Panc1 (cell line): ENCODE measurements at regions not wholly inside any gene's neighbourhood (a gene's known extent, or its start where the extent isn't known, plus 50 kb on each side); places are given as distances from the start of the nearest gene placed in this dataset.

ENCODE experiments used
- ATAC-seq: fragments of 200-7000 bp; cut with Tn5 transposase; 2 replicates; pipeline ENCODE4 v1.9.1; 2020; ENCODE audit warnings: mild to moderate bottlenecking, moderate library complexity
- BruUV-seq: library from RNA; stranded (reverse); fragments of 400-500 nt; replicated peaks from 2 replicates; lab custom pipeline; 2021; lab: Mats Ljungman, UMichigan
- CTCF ChIA-PET: fragments of 300-600 bp; sonication (Branson Sonifier 250); formaldehyde crosslinking; loops from one replicate; lab custom pipeline; 2022; ENCODE audit warnings: antibody characterized with exemption; lab: Charles Lee
- POLR2A ChIA-PET: fragments of 300-600 bp; sonication (Branson Sonifier 250); formaldehyde crosslinking; loops from one replicate; lab custom pipeline; 2022; ENCODE audit warnings: antibody characterized with exemption; lab: Charles Lee
- DNase-seq: peaks from one replicate; pipeline ENCODE4 v3.0.0-alpha.2; 2010; ENCODE audit warnings: low read depth, low spot score
- H3K27ac ChIP-seq: 2 replicates; pipeline ENCODE4 v1.5.1; 2011; ENCODE audit warnings: mild to moderate bottlenecking, low read length, inconsistent platforms
- H3K27me3 ChIP-seq: fragments of 200-500 bp; sonication (Bioruptor generic); 2 replicates; pipeline ENCODE4 v1.6.0; 2014; ENCODE audit warnings: low read length, inconsistent platforms; ENCODE audit not compliant: control insufficient read depth, insufficient read depth
- H3K36me3 ChIP-seq: fragments of 200-500 bp; sonication (Bioruptor generic); 2 replicates; pipeline ENCODE4 v1.5.1; 2014; ENCODE audit warnings: inconsistent platforms, mild to moderate bottlenecking, low read length, moderate library complexity; ENCODE audit not compliant: control insufficient read depth, insufficient read depth
- H3K4me1 ChIP-seq: 2 replicates; pipeline ENCODE4 v1.5.1; 2011; ENCODE audit warnings: inconsistent platforms, mild to moderate bottlenecking, low read length, moderate library complexity; ENCODE audit not compliant: control insufficient read depth, insufficient read depth
- H3K4me3 ChIP-seq, 2 experiments: 2 replicates each; pipeline ENCODE4 v1.5.1; 2011 to 2012; ENCODE audit warnings: low read depth in 2 of 2, low read length in 2 of 2, mild to moderate bottlenecking in 2 of 2, inconsistent platforms in 1 of 2, moderate library complexity in 1 of 2
- H3K9me3 ChIP-seq: fragments of 200-500 bp; sonication (Bioruptor generic); 2 replicates; pipeline ENCODE4 v1.5.1; 2014; ENCODE audit warnings: low read depth, mild to moderate bottlenecking, inconsistent platforms, low read length, moderate library complexity; ENCODE audit not compliant: control insufficient read depth, insufficient read depth
- CTCF ChIP-seq: fragments of 450-650 bp; IDR thresholded peaks from 2 replicates; pipeline ENCODE4 v1.5.1; 2017; ENCODE audit warnings: mild to moderate bottlenecking
- POLR2AphosphoS5 ChIP-seq: IDR thresholded peaks from 2 replicates; pipeline ENCODE4 v1.6.1; 2012; ENCODE audit warnings: mild to moderate bottlenecking, low read depth, low read length, moderate library complexity
- REST ChIP-seq, 2 experiments: IDR thresholded peaks; 2 replicates each; pipeline ENCODE4 v1.6.1; 2011 to 2012; ENCODE audit warnings: low read depth in 2 of 2, control low read depth in 1 of 2, low read length in 1 of 2, mild to moderate bottlenecking in 1 of 2, moderate library complexity in 1 of 2; ENCODE audit not compliant: insufficient read depth in 1 of 2
- SIN3A ChIP-seq: IDR thresholded peaks from 2 replicates; pipeline ENCODE4 v1.6.1; 2012; ENCODE audit warnings: low read depth, mild to moderate bottlenecking, low read length, moderate library complexity, borderline replicate concordance; ENCODE audit not compliant: insufficient read depth
- TCF7L2 ChIP-seq: IDR thresholded peaks from 2 replicates; pipeline ENCODE4 v1.6.1; 2011; ENCODE audit warnings: mild to moderate bottlenecking, low read depth, low read length, inconsistent platforms
- in situ Hi-C: cut with HindIII; loops from 2 replicates; pipeline ENCODE4 v1.10.0; 2016; ENCODE audit warnings: low sequenced_read_pairs, low pct_unique_long_range_greater_than_20kb
- intact Hi-C: fragments of 100-400 bp; cut with micrococcal nuclease; formaldehyde crosslinking; loops from one replicate; pipeline ENCODE4 v1.10.0; 2022; ENCODE audit not compliant: unreplicated experiment

- DNase-seq = no peak
- BruUV-seq = no TSS peak
- Histone ChIP-seq H3K9me3 (peaks cover 35% of the 10 kb centered on the region), H3K27me3 (no peaks in the 10 kb centered on the region), H3K27ac (peak overlapping the region; percentile 92), H3K36me3 (no peaks in the 10 kb centered on the region), H3K4me3 (no peak overlapping the region), H3K4me1 (peaks cover 23% of the 10 kb centered on the region)
- no peak for ATAC-seq
- in situ Hi-C loops (no loop called here), intact Hi-C loops (no loop called here)
- TF ChIP-seq TCF7L2 (no peak), CTCF (no peak), SIN3A (no peak), POLR2AphosphoS5 (no peak), REST (IDR thresholded peaks at IDR 0.05; ENCODE audit: insufficient read depth in 1 of 2, low read depth in 2 of 2, low read length in 1 of 2) (no peak)
- POLR2A ChIA-PET = no interaction called here
- CTCF ChIA-PET = no interaction called here
Observed at GRCh38 chr1:218584418-218585155, 239.5 kb downstream of the TGFB2 start.

GRCh38 chr1:218585511-218586184 is 240.5 kb downstream of the TGFB2 start:
- Histone ChIP-seq H3K27me3 (no peaks in the 10 kb centered on the region), H3K4me1 (peaks cover 23% of the 10 kb centered on the region), H3K27ac (peak overlapping the region; percentile 92), H3K36me3 (no peaks in the 10 kb centered on the region), H3K4me3 (peak overlapping the region in 1 of 2 experiments; percentile 14; a peak in 1 of 4 replicates), H3K9me3 (peaks cover 35% of the 10 kb centered on the region)
- peak; percentile 80 for DNase-seq
- BruUV-seq = TSS peak; percentile 84
- POLR2A ChIA-PET = no interaction called here
- peak; percentile 96 for ATAC-seq
- CTCF ChIA-PET = no interaction called here
- intact Hi-C loops = no loop called here
- in situ Hi-C loops = no loop called here
- TF ChIP-seq REST (IDR thresholded peaks at IDR 0.05; ENCODE audit: insufficient read depth in 1 of 2, low read depth in 2 of 2, low read length in 1 of 2) = no peak
- TF ChIP-seq SIN3A = no peak
- no peak for TF ChIP-seq CTCF
- no peak for TF ChIP-seq POLR2AphosphoS5
- no peak for TF ChIP-seq TCF7L2
